ENCODE measurements at regions not wholly inside any gene's neighbourhood (a gene's known extent, or its start where the extent isn't known, plus 50 kb on each side); places are given as distances from the start of the nearest gene placed in this dataset.
"Not testable (repeated sequence)": the region's sequence is repeated elsewhere in the genome, so short reads cannot be mapped to it uniquely, and the experiment has no call there.

DNA sequence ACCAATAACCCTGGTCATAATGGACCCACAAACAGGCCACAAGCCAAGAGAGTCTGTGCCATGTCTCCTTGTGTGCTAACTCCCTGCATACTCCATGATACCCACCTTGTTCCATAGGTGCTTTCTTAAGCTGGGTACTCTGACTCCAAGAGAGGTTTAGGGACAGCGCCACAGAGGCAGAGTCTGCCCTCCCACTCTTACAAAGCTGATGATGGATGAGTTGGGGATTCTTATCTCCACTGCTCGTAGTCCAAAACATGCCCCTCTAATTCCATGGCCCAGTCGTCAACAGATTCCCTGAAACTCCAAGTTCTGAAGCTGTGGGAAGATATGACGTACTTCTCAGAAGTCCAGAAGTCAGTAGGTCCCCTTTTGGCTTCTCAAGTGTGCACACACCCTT lies 184.4 kb upstream of the CCL2 start:
- DNase-seq (ENCODE audit: low read depth, low spot score): no peak

DNA sequence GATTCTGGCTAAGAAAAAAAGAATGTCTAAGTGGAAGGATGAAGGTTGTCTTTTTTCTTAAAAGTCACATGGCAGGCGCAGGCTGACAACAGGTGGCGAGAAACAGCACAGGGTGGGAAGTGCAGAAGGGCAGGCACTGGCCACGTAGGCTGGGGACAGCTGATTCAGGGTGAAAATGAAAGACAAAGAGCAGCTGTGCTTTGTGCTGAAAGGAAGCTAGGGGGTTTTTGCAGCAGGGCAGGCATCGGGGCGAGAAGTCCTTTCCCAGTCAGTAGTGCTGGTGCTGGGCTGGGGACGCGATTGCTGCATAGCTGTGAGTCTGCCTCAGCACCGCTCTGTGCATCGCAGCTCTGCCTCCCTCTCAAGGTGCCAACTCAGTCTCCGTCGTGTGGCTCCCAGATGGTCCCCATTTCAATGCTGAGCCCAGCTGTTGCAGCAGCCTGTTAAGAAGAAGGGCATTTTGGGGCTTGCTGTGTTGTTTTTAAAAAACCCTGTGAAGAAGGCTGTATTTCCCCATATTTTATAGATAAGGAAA lies 183.1 kb upstream of the CCL2 start:
- DNase-seq (ENCODE audit: low read depth, low spot score): no peak

DNA sequence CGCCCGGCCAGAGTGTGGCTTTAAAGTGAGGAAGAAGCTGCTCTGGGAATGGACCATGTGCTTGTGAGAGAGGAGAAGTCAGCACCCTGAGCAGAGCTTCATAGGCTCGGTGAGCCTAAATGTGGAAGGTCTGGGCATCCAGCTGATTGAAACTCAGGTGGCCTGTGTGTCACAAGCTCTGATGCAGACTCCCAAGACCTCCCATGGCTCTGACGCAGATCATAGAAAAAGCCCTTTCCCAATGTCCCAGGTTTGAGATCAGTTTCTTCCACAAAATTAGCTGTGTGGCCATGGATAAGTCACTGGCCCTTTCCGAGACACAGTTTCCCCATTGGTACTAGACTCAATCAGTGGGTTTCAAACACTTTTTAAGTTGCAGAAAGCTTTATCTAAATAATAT lies 180.0 kb upstream of the CCL2 start:
- no peak for DNase-seq (ENCODE audit: low read depth, low spot score)

DNA sequence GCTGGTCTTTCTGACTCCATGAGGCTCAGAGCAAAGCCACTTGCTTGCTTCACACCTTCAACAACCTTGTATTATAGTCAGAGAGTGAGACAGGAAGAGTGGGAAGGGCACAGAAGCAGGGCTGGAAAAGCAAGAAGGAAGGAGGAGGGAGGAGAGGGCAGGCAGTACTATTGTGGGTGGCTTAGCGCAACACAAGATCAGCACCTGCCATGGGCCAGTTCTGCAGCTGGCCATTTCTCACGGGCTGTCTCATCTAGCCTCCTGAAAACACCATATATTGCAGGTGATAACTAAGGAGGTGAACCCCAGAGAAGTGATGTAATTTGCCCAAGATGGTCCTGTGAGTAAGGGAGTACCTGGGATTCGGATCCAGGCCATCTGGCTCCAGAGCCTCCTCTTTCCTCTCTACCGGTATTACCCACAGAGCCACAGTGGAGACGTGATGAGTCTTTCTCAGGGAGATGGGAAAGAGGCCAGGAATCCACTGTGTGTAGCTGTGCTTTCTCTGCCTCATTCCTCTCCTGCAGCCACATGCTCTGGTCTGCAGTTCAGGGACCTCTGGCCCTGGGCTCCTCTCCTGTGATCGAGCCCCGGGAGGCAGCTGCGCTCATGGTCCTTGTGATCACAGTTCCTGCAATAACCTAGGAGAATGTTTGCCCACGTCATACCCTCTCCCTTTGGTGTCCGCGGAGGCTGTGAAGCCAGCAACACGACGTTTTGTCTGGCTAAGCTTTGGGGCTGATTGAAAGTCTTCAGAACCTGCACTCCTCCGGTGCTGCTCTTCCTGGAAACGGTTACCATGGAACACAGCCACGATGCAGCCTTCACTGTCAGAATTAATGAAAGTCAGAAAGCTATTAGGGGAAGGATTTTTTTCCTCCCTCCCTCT lies 178.1 kb upstream of the CCL2 start:
- no peak for DNase-seq (ENCODE audit: low read depth, low spot score)

DNA sequence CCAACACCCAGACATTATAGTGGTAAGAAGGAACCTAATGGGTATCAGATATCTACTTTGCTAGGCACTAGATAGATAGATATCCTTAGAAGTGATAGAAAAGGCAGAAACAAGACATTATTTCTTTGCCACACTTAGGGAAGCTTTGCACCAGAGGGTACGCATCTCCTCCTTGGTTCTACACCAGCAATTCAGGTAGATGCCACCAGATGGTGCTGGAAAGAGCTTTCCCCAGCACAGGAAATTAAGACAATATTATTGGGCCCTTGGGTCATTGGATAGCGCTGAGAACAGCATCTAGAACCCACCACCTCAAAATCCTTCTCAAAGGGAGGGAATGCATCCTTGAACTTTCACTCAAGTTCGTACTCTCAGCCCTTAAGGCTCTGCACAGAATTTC lies 173.8 kb upstream of the CCL2 start:
- no peak for DNase-seq (ENCODE audit: low read depth, low spot score)

DNA sequence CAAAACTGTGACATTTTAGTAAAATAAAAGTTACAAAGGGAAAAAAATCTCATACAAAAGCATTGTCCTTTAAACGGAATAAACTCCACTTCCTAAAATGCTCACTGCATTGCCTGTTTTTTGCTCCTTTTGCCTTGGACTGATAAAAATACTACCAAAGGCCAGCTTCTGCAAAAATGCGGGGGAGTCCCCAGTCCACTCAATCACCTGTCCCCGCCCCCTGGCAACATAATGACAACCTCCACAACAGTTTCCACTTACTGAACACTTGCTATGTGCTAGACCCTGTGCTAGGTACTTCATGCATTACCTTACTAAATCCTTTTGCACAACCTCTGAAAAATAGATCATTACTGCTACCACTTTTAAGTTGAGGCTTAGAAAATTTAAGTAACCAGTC lies 172.7 kb upstream of the CCL2 start:
- DNase-seq (ENCODE audit: low read depth, low spot score): no peak

DNA sequence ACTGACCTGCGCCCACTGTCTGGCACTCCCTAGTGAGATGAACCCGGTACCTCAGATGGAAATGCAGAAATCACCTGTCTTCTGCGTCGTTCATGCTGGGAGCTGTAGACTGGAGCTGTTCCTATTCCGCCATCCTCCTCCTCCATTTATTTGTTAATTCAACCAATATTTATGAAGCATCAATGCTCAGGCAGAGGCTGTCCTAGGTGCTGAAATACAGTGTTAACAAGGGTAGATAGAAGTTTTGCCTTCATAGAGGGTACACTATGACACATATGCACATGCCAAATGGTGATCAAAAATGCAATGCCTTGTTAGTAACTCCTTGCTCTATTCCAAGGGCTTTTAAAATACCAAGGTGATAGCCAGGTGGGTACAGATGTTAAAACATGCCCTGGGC lies 166.0 kb upstream of the CCL2 start:
- DNase-seq (ENCODE audit: low read depth, low spot score): not testable (repeated sequence)

DNA sequence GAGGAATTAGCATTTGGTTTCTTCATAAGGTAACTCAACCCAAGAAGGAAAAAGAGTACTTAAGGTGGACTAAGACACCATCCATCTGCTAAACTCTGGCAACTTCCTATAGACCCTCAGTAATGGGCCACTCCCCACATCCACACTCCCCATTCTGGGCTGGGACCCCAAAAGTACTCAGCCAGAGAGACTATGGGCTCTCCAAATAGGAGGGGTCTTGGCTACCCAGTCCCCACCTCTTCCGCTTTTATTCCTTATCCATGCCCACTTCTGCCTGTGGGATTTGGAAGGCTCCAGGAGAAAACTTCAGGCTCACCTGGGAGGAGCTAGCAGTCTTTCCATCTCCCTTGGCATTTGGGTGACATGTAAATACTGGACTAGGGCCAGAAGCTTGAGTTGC lies 164.5 kb upstream of the CCL2 start:
- DNase-seq (ENCODE audit: low read depth, low spot score): no peak

DNA sequence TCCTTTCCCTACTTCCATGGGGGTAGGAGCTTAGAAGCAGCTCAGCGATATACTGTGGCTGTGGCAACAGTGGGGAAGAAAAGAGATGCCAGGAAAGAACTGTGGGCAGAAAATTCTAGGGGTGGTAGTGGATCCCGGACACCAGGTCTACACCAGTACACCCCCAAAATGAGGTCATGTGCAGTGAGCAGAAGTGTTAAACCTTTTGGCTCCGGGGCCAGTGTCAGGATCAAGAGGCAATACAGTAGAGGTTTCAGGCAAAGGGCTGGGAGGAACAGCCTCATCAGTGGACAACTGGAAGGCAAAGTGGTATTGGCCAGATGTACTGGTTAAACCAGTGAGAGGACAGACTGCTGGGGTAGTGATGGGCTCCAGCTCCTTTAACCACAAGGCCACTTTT lies 163.1 kb upstream of the CCL2 start:
- DNase-seq (ENCODE audit: low read depth, low spot score): no peak

DNA sequence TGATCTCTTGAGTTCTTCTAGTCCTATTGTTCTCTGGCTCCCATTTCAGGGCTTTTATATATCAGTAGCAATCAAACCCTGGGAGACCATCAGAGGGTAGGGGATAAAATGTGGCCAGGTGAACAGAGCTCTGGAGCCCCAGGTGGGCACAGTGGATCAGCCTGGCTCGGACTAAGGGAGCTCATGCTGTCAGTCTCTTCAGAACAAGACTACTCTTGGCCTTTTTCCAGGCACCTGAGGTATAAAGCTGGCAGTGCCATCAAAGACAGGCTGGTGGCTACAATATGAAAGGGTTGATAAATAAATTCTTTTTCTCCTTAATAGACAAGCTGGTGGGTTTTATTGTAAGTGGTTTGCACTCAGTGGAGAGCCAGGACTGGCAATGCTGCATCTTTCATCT lies 160.0 kb upstream of the CCL2 start:
- DNase-seq (ENCODE audit: low read depth, low spot score): no peak

DNA sequence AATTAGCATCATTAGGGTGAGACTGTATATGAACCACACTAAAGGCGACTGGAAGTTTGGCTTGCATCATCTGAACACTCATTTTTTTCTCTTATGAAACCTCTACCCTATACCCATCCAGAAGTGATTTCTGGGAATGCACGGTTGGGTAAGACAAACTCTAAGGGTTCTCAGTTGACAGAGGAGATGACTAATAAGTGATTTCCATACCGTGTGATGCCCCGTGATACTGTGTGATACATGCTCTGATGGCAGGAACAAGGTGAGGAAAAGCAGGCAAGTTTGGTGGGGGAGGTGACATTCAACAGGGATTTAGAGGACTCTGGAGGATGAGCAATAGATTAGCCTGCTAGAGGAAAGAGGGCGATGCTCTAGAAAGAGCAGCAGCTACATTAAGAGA lies 156.4 kb upstream of the CCL2 start:
- no peak for DNase-seq (ENCODE audit: low read depth, low spot score)

DNA sequence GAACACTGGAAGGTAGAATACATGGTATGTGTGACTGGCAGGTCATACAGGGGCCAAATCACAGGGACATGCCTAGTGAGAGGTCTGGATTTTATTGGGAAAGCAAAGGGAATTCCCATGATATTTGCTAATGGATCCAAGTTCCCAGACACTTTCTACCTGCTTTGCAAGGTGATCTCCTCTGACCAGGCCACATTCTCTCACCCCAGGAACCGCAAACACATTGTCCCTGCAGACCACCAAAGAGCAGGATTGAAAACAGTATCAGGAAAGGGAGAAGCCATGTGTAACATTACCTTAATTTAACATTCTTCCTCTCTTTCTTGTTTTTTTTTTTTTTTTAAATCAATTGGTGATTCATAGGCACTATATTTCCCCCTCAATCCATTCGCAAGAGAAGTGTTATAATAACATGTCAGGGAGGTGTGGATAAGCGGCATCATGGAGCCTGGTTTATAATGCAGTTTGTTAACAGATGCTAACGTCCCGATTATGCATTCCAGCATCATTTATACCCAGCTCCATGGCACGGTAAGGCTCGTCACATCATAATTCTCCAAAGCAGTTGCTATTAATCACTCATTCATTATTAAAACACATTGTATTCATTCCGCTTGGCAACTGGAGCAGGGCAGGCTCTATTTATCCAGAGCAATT lies 155.1 kb upstream of the CCL2 start:
- DNase-seq (ENCODE audit: low read depth, low spot score): no peak

DNA sequence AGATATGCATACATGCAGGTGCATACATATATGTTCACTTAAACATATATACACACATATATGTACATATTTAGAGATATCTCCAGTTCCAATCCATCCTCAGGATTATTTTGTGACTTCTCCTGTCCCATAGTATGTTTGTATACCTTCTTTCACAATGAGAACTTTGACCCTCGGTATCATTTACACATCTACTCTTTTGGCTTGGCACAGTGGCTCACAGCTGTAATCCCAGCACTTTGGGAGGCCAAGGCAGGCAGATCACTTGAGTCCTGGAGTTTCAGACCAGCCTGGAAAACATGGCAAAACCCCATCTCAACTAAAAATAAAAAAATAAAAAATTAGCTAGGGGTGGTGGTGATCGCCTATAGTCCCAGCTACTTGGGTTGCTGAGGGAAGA lies 148.1 kb upstream of the CCL2 start:
- DNase-seq (ENCODE audit: low read depth, low spot score): no peak

DNA sequence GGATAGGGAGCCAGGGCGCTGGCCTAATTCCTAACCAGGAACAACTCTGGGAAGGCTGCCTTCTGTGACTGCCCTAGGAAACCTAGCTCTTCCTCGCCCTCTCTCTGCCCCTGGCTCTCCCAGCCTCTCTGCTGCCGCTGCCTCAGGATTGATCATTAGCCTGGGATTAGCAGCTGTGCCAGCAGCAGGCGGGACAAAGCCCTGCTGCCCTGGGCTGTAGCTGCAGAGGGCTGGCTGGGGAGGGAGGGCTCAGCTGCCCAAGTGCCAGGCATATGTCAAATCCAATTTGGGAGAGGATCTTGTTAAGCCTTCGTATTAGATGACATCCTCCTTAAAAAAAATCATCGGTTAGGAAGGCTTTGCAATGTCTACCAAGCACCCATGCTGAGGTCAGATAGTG lies 144.8 kb upstream of the CCL2 start:
- DNase-seq (ENCODE audit: low read depth, low spot score): no peak

DNA sequence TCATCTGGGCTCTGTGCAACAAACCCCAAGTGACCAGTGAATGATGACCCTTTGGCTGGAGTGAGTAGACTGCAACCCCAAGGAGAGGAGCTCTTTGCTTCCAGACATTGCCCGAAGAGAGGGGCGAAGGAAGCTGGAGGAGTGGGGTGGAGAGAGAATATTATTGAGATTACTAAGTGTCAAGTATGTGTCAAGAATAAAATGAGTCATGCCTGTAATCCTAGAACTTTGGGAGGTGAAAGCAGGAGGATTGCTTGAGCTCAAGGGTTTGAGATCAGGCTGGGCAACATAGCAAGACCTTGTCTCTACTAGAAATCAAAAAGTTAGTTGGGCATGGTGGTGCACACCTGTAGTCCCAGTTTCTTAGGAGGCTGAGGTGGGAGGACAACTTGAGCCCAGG lies 142.0 kb upstream of the CCL2 start:
- DNase-seq (ENCODE audit: low read depth, low spot score): no peak

DNA sequence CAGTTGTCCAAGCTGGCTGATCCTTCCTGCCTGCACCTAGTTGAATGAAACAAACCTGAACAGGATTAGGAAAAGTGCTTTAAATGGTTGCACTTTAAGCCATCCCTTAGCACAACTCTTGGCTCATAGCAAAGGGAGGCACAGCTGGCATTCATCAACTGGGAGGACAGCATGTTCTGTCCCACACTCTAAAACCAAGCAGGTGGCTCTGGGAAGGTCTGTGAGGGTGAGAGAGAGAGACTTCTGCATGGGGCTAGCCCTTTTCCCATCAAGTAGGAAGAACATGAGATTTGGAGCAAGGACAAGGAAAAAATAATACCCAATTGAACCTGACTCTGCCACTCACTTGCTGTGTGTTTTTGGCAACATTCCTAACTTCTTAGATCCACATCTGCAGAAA lies 140.9 kb upstream of the CCL2 start:
- DNase-seq (ENCODE audit: low read depth, low spot score): no peak

DNA sequence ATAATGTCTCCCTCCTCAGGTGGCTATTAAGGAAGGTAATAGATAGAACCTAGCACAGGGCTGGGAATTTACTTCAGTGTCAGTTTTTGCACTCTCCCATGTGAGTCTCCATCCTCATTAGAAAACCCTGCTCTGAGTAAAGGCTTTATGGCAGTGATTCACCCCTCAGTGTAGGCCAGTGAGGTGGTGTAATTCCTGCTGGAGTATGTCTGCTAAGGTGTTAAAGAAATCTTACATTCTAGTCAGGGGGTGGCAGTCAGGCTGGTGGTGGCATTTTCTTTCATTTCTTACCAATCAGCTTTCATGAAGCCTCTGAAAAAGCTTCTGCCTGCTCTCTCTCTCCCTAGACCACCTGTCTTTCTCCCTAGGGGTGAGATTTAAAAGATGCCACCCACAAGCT lies 138.8 kb upstream of the CCL2 start:
- DNase-seq (ENCODE audit: low read depth, low spot score): no peak

DNA sequence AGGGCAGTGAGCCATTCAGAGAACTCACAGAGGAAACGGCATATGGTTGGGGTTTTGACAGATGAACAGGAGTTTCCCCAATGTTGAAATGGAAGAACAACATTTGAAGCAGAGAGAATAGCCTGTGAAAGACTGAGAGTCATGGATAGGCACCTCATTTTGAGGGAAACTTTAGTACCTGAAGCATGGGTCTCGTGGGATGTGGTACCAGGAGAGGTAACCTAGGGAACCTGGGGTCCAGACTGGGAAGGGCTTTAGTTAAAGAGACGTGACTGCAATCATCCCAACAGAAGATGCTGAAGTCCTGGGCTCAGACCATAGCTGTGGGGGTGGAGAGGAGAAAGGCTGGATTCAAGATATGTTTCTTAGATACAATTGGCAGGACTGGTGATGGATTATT lies 137.8 kb upstream of the CCL2 start:
- DNase-seq (ENCODE audit: low read depth, low spot score): no peak

DNA sequence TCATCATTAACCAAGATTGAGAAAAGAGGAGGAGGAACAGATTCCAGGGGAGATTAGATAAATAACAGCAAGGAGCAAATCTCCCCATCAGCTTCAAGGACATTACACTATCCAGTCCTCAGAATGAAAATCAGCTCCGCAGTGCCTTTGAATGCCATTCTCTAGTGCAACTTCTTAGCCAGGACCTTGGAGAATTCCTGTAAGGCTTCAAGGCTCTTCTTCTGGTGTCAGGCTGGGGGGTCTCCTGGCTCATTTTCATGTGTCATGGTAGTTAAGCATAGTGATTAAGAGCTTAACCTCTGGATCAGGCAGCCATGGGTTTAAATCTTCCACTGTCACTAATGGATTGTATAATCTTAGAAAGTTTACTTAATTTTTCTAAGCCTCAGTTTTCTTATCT lies 137.3 kb upstream of the CCL2 start:
- no peak for DNase-seq (ENCODE audit: low read depth, low spot score)

DNA sequence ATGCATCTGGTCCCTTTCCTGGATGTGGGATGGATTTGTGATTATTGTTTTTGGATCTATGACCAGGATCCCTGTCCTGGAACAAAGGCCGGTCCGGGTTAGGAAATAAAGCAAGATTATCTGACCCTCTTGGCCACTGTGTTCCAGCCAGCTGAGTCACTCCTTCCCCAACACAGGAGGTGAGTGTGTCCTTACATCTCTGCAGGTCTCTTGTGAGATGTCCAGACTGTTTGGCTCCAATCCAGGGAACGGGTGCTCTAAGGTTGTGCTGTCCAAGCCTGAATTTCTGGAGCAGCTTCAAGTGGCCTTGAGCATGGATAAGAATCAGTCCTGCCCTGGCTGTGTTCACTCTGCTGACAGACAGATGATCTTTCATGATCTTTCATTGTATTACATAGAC lies 136.5 kb upstream of the CCL2 start:
- DNase-seq (ENCODE audit: low read depth, low spot score): no peak

DNA sequence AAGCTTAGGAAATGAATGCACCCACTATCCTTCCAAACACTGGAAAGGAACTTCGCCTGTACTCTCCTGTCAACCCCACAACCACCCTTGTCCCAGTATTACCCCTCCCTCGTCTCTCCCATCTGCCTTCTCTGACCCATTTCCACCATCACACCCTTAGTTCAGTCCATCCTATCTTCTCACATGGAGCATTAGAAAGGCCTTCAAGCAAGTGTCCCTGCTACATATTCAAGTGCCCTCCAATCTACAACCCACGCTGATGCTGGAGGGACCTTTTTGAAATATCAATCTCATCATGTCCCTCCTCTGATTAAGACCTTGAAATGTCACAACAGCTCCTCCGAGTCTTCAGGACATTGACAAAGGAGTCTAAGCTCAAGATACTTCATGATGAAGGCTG lies 133.8 kb upstream of the CCL2 start:
- DNase-seq (ENCODE audit: low read depth, low spot score): no peak

DNA sequence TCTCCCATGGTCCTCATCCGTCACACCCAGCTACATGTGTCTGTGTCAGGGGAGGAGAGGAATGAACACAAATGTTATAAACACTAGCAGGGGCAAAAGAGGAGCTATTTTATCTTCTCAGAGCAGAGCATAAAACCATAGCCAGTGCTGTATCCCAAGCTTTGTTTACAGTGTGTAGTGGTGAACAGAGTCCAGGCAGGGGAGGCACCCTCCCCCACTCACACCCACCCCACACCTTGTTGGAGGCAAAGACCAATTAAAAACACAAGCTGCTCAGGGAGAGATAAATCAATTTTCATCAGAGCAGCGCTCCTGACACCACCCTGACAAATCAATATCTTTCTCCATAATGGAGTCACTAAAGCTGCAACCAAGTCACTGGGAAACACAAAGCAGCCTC lies 132.6 kb upstream of the CCL2 start:
- DNase-seq (ENCODE audit: low read depth, low spot score): no peak

DNA sequence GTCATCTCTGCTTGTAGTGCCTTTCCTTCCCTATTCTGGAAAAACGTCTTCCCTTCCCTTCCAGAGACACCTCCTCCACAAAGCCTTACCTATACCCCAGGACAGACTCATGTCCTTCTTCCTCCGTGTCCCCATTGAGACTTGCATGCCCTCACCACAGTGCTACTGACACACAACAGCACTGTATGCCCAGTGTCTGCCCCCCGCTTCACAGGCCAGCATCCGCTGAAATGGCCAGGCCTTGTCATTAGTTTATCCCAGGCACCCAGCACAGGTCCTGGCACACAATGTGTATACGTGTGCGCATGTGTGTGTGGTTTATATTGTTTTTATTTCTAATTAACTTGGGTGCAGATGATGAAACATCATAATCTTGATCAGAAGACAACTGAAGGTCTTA lies 130.1 kb upstream of the CCL2 start:
- no peak for DNase-seq (ENCODE audit: low read depth, low spot score)

All from pulmonary artery endothelial cell (primary cell).